COLO829 (cell line): ENCODE measurements at regions not wholly inside any gene's neighbourhood (a gene's known extent, or its start where the extent isn't known, plus 50 kb on each side); places are given as distances from the start of the nearest gene placed in this dataset.
A peak's percentile ranks its signal among the peaks of the same experiment; 100 is the strongest.

Experiments
- DNase-seq: peaks from one replicate; pipeline ENCODE4 v3.0.0; 2012; ENCODE audit warnings: low spot score

- DNase-seq = no peak
Measured at GRCh38 chr2:195606179-195606578, 50.8 kb upstream of the SLC39A10 start.

GRCh38 chr2:195604706-195605105, 52.3 kb upstream of the SLC39A10 start:
- DNase-seq = no peak

DNA sequence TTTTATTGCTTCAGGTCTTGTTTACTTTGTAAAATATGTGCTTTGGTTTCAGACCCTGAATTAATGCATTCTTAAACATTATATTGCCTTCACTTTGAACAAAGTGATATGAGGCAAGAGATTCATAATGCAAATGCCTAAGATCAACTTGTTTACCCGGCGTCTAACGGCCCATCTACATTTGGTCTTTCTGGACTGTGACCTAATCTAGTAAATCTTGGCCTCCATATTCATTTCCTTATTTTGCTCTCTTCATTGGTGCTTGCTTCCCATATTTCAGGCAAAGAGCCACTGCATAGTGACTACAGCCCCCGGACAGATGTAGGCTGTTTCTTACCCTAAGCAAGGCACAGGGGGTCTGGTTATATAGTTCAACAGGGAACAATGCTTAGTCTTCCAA, 53.0 kb upstream of the SLC39A10 start:
- DNase-seq = no peak

DNA sequence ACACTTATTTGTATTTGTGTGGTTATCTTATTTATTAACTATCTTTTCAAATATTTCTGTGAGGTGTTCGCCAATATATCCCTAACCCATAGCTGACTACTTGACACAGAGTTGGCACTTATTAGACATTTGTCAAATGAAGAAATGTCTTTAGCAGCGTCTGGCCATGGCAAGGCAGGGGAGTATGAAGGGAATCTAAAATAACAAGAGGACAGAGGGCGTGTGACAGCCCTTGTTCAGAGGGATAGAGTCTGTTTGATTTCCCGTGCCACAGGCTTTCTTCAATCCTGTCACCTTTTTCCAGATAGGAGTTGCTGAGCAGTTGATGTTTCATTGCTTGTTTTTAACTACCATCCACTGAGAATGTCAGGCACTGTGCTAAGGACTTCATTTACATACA, 53.6 kb upstream of the SLC39A10 start:
- no peak for DNase-seq

DNA sequence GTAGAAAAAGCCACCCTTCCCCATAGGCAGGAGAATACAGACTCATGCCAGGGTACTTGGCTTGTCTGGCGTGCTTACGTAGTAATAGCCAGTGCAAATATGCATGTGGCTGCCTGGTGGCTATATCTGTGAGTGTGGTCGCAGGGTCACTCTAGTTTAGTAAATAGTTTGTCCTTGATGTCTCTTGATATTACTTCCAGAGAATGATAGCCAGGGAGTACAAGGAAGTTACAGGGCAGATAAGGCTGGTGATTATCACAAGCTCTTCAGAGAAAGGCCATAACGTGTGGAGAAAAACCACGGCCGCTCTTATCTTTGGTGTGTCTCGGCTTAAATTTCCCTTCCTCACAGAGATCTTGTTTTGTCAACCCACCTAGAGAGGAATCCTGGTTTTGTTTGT, 54.3 kb upstream of the SLC39A10 start:
- DNase-seq = no peak

DNA sequence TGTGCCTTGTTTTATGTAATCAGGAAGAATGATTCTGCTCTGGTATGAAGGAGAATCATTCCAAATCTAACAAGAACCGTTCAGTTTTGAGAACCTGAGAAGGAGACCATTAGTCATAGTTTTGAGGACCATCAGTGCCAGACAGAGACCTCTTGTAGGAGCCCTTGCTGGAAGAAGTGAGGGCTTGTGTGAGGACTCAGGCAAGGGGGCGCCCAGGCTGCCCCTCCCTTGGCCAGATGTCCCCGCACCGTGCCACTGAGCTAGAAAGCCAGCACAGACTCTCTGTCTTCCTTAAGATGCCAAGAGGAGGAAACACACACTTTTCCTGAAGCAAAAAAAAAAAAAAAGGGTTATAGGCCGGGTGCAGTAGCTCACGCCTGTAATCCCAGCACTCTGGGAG, 55.7 kb upstream of the SLC39A10 start:
- no peak for DNase-seq

DNA sequence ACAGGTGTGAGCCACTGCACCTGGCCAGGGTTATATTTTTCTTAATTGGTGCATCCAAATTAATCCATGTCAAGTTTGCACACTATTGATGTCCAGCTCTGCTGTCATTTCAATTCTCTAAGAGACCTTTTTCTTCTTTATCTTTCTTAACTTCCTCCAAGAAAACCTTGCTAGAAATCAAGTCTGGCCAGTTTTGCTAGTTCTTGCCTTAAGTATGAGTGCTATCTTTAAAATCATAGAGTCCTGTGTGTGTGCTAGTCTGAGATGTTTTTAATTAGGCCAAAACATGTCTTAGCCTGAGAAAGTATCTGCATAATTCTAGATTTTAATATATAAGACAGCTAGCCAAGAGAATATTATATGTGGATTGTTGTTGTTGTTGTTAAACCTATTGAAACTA, 56.2 kb upstream of the SLC39A10 start:
- DNase-seq = no peak

DNA sequence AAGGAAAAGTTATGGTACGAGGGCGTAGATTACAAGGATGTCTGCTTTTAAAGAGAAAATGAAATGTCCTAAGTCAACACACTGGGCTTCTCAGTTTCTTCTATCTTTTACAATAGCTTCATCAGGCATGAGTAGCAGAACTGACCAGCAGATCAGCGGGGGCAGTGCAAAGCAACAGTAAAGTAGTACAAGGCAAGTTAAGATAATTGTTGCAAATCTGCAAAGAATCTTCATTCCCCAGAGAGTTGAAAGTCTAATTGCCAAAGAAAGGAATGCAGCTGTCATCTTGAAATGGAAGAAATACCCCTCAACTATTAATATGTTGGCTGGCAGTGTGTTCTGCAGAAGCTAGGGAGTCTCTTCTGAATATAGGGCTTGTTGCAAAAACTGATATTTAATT, 60.2 kb upstream of the SLC39A10 start:
- no peak for DNase-seq

DNA sequence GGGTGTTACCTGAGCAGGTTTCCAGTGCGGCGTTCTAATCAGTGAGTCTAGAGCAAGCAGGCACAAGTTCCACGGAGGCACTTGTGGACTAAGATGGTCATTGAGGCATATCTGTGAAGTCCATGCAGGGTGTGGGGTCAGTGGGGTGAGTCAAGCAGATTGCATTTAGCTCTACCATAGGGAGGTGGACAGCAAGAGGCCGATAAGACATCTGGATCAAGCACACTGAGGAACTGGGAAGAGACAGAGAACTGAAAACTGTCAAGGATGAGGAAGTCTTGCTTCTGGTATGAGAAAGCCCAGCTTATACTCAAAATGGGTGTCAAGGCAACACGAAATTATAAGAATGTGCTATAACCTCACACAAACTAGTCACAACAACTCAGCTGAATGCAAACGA, 61.2 kb upstream of the SLC39A10 start:
- no peak for DNase-seq

DNA sequence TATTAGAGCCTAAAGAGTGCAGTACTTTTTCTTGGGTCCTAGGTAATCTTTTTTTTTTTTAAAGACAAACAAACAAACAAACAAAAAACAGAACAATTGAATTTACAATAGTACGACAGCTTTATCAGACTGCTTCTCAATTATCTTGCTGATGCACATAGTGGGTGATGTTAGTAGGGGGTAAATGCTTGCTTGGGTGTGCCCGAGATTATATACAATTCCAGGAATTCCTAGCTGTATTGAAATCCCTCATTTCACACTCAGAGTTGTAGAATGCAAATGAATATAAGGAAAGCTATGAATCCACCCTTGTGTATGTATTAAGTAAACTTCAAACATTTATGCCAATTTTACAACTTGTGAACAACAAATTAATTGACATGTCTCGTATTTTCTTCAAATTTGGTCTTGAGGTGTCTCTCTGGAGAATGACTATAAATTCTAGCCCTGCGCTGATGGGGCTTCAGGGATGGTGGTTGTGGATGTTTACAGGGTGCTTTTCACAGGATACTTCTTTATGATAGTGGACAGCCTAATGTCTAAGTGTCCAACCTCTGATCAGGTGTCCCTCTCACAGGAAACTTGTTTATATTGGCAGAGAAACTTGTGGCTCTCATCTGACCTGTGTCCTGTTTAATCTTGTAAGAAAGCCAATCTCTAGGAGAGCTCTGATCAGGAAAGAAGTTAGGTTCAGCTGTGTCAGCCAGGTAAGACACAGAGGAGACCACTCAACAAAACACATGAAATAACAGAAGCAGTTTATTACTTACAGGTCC, 61.9 kb upstream of the SLC39A10 start:
- DNase-seq = no peak

- no peak for DNase-seq
Measured at GRCh38 chr2:195594248-195594647, 62.8 kb upstream of the SLC39A10 start.

DNA sequence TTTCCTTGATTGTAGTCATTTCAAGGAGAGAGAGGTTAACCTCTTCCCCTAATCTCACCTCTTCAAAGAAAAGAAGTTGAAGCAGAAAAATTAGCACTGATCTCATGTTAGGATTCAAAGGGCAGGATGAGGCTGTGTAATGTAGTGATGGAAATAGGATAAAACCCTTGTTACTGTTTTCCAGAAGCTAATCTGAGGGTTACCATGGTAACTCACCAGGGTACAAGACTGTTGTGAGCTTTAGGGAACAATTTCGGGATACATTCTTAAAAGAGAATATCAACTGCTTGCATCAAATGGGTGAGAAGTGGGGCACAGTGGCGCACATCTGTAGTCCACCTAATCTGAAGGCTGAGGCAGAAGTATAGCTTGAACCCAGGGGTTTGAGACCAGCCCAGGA, 64.9 kb upstream of the SLC39A10 start:
- DNase-seq = no peak

DNA sequence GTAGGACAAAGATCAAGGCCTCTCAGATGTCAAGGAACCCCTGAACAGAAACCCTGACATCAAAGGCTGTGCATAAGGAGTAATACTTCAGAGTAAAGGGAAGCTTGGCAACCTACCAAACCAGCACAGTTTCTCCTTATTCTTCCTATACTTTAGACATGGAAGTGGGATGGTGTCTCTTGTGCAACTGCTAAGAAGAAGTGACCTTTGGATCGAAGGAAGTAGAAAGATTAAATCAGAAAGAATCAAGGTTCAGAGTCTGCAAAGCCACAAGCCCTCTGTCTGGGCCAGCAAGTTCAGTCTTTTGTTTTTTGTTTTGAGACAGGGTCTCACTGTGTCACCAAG, 66.2 kb upstream of the SLC39A10 start:
- no peak for DNase-seq

DNA sequence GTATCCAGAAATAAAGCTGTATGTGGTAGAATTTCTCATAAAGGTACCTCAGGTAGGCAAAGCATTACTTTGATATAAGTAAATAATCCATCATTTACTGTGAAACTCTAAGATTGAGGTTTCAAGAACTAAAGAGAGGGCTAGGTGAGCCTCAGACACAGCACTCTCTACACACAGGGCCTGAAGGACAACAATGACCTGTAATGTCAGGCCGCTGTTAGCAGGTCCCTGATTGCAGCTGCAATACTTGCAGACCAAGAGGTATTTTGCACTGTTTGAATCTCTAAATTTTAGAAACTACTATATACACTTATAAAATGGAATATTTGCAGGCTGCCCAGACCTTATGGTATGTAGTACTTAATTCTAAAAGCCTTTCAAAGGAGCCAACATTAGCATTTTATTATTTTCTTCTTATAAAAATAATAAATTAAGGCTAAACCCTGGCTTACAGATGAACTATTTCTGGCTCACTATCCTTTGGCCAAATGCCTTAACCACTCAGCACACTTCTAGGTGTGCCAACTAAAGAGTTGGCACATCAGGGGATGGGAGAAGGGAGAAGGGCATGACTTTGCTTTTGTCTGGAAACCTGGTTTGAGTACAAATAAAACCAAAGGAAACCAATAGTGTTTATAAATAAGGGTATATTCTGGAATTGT, 66.7 kb upstream of the SLC39A10 start:
- DNase-seq = no peak

GRCh38 chr2:195587966-195588365, 69.1 kb upstream of the SLC39A10 start:
- DNase-seq = no peak

DNA sequence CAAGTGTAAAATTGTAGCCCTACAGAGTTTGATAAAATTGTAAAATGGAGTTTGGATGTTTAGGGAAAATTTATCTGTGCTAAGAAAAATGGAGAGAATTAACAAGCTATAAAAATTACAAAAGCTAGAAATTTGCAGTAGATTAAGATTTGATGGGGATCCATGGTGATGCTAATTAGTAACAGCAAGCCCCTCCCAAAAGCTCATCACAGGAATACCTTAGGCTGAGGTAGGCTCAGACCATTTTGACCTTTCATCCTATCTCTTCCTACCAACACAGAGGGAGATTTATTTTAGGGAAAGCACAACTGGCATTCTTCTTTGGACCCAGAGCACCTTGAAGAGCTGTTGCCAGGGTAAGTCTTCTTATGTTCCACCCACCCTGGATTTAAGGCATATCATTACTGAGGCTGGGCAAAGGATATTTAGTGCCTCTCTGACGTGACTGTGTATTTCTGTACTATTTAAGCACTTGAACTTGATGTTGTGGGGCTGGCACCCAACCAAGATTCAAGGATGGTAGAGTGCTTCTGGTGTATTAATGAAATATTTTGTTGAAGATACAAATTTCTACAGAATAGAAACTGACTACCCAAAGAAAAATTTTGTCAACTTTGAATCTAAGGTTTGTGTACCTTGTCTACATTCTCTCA, 70.8 kb upstream of the SLC39A10 start:
- DNase-seq = no peak

- DNase-seq = no peak
Measured at GRCh38 chr2:195582188-195582587, 74.8 kb upstream of the SLC39A10 start.

- no peak for DNase-seq
Measured at GRCh38 chr2:195579776-195580555, 77.1 kb upstream of the SLC39A10 start.

GRCh38 chr2:195575879-195576401, 81.1 kb upstream of the SLC39A10 start:
- peak; percentile 62 for DNase-seq

DNA sequence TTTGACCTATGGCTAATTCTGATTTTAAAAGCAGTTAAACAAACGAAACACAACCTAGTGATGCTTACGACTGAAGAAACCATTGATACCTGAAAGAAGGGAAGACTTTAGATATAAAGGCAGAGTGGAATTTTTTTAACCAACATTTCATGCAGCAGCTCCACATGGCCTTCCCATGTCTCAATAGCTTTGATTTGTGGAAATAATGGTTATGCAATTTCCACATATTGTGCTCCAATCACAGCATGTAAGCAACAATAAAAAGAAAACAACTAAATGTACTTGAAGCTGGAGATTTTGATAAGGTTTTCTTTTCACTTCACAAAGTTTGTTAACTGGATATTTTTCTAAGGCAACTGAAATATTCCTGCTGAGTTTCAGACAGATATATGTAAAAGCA, 82.0 kb upstream of the SLC39A10 start:
- DNase-seq = no peak

GRCh38 chr2:195574312-195574711, 82.7 kb upstream of the SLC39A10 start:
- DNase-seq = no peak

DNA sequence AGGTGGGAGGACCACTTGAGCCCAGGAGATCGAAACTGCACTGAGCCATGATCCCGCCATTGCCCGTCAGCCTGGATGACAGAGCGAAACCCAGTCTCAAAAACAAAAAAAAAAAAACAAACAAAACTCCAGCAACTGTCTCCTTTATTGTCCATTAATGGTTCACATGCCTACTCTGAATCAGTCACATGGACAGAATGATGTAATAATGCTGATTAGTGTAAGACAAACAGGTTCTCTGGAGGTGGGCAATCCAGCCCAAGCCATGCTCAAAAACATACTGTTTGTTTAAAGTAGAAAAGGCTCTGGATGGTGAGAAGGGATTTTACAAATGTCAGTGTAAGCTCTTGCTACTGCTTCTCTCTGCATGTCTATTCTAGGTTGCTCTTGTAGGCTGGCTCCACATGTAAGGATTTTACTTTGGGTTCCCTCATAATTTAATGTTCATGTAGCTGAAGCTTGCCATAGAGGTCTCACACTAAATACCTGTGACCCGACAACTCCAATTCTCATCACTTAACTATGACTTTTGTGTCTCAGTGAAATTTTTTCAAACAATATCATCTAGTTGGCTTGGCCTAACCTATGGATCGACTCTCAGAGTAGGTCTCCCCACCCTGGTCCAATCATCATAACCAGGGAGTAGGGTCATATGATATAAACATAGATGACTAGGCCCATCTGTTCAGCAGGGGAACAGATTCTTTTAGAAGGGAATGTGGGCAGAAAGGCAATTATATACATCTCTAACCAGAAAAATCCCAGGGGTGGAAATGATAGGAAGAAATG, 83.9 kb upstream of the SLC39A10 start:
- no peak for DNase-seq
